ENCODE measurements at regions not wholly inside any gene's neighbourhood (a gene's known extent, or its start where the extent isn't known, plus 50 kb on each side); places are given as distances from the start of the nearest gene placed in this dataset.

DNA sequence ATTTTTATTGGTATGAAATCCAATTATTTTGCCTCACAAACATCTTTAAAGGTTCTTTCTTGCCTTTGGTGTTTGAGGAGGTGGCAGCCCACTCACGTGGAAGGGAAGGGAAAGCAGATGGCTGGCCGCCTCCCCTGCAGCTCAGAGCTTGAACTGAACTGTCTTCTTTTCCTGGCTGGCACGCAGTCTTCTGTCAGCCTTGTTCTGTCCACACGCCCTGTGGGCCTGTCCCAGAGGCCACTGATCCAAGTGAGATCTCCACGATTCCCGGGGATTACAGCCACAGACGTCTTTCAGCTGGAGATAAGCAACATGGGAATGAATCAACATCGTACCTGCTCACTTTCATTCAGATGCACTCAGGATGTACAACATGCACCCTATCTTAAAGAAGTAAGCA, 73.3 kb downstream of the TMEM18 start:
- no peaks in the 10 kb centered on the region for H3K4me1 Mint-ChIP-seq (ENCODE audit: low read depth)
- no peak overlapping the region for H3K4me3 Mint-ChIP-seq
- H3K27me3 Mint-ChIP-seq (ENCODE audit: insufficient read depth) = no peaks in the 10 kb centered on the region; the same call in none of the 2 replicates
- TF ChIP-seq, protein P1, sequence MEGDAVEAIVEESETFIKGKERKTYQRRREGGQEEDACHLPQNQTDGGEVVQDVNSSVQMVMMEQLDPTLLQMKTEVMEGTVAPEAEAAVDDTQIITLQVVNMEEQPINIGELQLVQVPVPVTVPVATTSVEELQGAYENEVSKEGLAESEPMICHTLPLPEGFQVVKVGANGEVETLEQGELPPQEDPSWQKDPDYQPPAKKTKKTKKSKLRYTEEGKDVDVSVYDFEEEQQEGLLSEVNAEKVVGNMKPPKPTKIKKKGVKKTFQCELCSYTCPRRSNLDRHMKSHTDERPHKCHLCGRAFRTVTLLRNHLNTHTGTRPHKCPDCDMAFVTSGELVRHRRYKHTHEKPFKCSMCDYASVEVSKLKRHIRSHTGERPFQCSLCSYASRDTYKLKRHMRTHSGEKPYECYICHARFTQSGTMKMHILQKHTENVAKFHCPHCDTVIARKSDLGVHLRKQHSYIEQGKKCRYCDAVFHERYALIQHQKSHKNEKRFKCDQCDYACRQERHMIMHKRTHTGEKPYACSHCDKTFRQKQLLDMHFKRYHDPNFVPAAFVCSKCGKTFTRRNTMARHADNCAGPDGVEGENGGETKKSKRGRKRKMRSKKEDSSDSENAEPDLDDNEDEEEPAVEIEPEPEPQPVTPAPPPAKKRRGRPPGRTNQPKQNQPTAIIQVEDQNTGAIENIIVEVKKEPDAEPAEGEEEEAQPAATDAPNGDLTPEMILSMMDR (IDR thresholded peaks at IDR 0.05) = no peak
- H3K36me3 Mint-ChIP-seq (ENCODE audit: low read depth) = no peaks in the 10 kb centered on the region
- DNase-seq = no peak
- H3K27ac Mint-ChIP-seq = no peak overlapping the region
- peaks cover 32% of the 10 kb centered on the region for H3K9me3 Mint-ChIP-seq

DNA sequence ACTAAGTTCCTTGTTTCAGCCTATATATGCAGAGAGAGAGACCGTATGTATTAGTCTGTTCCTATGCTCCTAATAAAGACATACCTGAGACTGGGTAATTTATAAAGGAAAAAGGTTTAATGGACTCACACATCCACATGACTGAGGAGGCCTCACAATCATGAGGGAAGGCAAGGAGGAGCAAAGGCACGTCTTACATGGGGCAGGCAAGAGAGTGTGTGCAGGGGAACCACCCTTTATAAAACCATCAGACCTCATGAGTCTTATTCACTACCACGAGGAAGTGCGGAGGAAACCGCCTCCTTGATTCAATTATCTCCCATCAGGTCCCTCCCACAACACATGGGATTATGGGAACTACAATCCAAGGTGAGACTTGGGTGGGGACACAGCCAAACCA, 73.8 kb downstream of the TMEM18 start:
- Mint-ChIP-seq H3K27me3 (ENCODE audit: insufficient read depth) (no peaks in the 10 kb centered on the region; the same call in none of the 2 replicates), H3K27ac (no peak overlapping the region), H3K9me3 (peaks cover 32% of the 10 kb centered on the region), H3K4me1 (ENCODE audit: low read depth) (no peaks in the 10 kb centered on the region; the same call in 1 of the 2 replicates), H3K36me3 (ENCODE audit: low read depth) (no peaks in the 10 kb centered on the region), H3K4me3 (no peak overlapping the region)
- TF ChIP-seq, protein P1 (IDR thresholded peaks at IDR 0.05) = no peak
- no peak for DNase-seq

DNA sequence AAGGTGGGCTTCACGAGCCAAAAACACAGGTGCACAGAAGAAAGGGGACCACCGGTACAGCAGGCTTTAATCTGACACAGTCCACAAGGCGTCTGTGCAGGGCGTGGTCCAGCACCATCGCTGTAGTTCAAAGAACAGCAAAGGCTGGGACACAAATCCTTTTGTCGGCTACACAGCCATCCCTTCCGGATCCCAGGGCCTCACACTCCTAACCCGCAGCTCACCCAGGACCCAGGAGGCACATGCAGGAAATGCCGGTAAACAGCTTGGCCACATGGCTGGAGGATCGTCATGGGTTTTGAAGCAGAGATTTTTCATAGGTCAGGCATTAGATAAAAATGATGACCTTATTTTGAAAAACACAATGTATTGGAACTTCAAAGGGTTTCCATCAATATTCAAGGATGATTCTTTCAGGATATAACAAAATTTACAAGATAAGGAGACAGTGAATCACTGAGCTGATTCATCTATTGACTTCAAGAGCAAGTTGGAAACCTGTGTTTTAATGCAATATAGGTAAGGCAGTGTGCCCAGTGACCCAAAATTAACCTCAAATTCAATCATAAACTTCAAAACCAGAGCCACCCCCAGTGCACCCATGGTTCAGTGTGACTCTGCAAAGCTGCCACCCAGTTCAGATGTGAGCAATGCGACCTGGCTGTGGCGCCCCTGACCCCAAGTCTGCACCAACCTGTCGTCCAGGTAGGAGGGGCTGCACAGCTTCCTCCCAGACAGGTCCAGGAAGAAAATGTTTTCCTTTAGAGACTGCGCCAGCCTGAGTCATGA, 74.4 kb downstream of the TMEM18 start:
- Mint-ChIP-seq H3K9me3 (peaks cover 28% of the 10 kb centered on the region), H3K4me1 (ENCODE audit: low read depth) (no peaks in the 10 kb centered on the region; the same call in 1 of the 2 replicates), H3K36me3 (ENCODE audit: low read depth) (no peaks in the 10 kb centered on the region), H3K27me3 (ENCODE audit: insufficient read depth) (no peaks in the 10 kb centered on the region; the same call in 1 of the 2 replicates), H3K27ac (no peak overlapping the region), H3K4me3 (no peak overlapping the region)
- TF ChIP-seq, protein P1 (IDR thresholded peaks at IDR 0.05) = no peak
- DNase-seq = no peak

DNA sequence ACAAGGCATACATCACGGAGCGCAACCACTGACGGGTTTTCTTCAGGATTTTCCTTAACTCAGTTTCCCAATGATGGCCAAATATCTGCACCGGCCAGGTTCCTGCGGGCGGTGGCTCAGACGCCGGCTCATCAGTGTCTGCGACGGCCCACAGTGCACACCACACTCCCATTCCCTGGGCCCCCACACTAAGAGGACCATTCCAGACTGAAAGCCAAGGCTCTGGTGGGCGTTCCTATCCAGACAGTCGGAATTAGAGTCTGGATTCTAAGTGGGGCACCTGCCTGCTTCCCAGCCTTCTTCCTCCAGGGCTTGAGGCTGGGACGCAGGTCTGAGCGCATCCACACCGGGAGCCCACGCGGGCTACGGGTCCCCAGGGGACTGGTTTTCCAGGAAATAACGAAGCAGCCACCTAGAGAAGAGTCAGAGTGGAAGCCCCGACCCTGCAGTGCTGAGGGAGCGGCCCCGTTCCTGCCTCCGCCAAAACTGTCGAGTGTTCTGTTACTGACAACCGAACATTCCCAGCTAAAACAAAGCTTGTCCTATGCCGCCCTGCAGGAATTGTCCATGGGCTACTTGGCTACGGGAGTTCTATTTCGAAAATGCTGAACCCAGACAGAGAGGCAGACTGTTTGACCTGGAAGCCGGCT, 75.3 kb downstream of the TMEM18 start:
- H3K4me3 Mint-ChIP-seq = no peak overlapping the region
- H3K27me3 Mint-ChIP-seq (ENCODE audit: insufficient read depth) = no peaks in the 10 kb centered on the region; the same call in 1 of the 2 replicates
- no peak for DNase-seq
- no peaks in the 10 kb centered on the region for H3K36me3 Mint-ChIP-seq (ENCODE audit: low read depth)
- no peak overlapping the region for H3K27ac Mint-ChIP-seq
- peaks cover 28% of the 10 kb centered on the region for H3K9me3 Mint-ChIP-seq
- TF ChIP-seq, protein P1 (IDR thresholded peaks at IDR 0.05) = no peak
- H3K4me1 Mint-ChIP-seq (ENCODE audit: low read depth) = no peaks in the 10 kb centered on the region; the same call in 1 of the 2 replicates

DNA sequence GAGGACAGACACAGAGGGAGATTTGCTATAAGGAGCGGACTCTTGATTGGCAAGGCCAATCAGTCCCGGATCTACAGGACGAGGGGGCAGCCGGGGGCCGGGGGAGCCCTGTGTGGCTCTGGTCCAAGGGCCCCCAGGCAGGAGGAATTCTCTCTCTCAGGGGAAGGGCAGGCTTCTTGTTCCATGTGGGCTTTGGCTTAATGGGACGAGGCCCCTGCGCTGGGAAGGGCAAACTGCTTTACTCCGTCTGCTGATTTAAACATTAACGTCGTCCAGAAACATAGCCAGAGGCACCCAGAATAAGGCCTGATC, 75.9 kb downstream of the TMEM18 start:
- Mint-ChIP-seq H3K27ac (no peak overlapping the region), H3K9me3 (peaks cover 23% of the 10 kb centered on the region), H3K36me3 (ENCODE audit: low read depth) (no peaks in the 10 kb centered on the region), H3K4me1 (ENCODE audit: low read depth) (no peaks in the 10 kb centered on the region; the same call in 1 of the 2 replicates), H3K27me3 (ENCODE audit: insufficient read depth) (peaks cover 3% of the 10 kb centered on the region), H3K4me3 (no peak overlapping the region)
- TF ChIP-seq, protein P1 (IDR thresholded peaks at IDR 0.05) = no peak
- DNase-seq = no peak

Data from HFFc6 (cell line).